Nephron (organoid): ENCODE measurements at regions not wholly inside any gene's neighbourhood (a gene's known extent, or its start where the extent isn't known, plus 50 kb on each side); places are given as distances from the start of the nearest gene placed in this dataset.

Experiments used
- H3K27ac Mint-ChIP-seq, 3 experiments: 2 replicates each; pipeline ENCODE4 v1.8.0; 2020; ENCODE audit warnings: mixed read lengths in 3 of 3, mild to moderate bottlenecking in 2 of 3, moderate library complexity in 1 of 3
- H3K27me3 Mint-ChIP-seq: 2 replicates; pipeline ENCODE4 v1.8.0; 2021; ENCODE audit warnings: low read depth, mild to moderate bottlenecking, moderate library complexity, mixed read lengths
- H3K36me3 Mint-ChIP-seq: 2 replicates; pipeline ENCODE4 v1.8.0; 2020; ENCODE audit warnings: low read depth, mixed read lengths
- H3K4me1 Mint-ChIP-seq: 2 replicates; pipeline ENCODE4 v1.8.0; 2020; ENCODE audit warnings: mixed read lengths
- H3K4me3 Mint-ChIP-seq, 3 experiments: 2 replicates each; pipeline ENCODE4 v1.8.0; 2020; ENCODE audit warnings: mild to moderate bottlenecking in 3 of 3, mixed read lengths in 3 of 3, moderate library complexity in 2 of 3
- H3K9me3 Mint-ChIP-seq: 2 replicates; pipeline ENCODE4 v1.8.0; 2020; ENCODE audit warnings: mixed read lengths
- TF ChIP-seq, protein P1 (sequence below), 3 experiments: fragments of 200-600 bp; sonication (generic); IDR thresholded peaks; one replicate each; pipeline ENCODE4 v1.5.0; 2021; ENCODE audit warnings: antibody characterized with exemption in 3 of 3; ENCODE audit not compliant: unreplicated experiment in 3 of 3

GRCh38 chr5:56681346-56681745 lies 134.0 kb upstream of the MAP3K1 start:
- H3K9me3 Mint-ChIP-seq: peaks cover 4% of the 10 kb centered on the region
- no peaks in the 10 kb centered on the region for H3K36me3 Mint-ChIP-seq
- H3K4me3 Mint-ChIP-seq: no peak overlapping the region
- H3K27me3 Mint-ChIP-seq: no peaks in the 10 kb centered on the region
- peaks cover 10% of the 10 kb centered on the region for H3K4me1 Mint-ChIP-seq
- H3K27ac Mint-ChIP-seq: no peak overlapping the region
- TF ChIP-seq, protein P1, sequence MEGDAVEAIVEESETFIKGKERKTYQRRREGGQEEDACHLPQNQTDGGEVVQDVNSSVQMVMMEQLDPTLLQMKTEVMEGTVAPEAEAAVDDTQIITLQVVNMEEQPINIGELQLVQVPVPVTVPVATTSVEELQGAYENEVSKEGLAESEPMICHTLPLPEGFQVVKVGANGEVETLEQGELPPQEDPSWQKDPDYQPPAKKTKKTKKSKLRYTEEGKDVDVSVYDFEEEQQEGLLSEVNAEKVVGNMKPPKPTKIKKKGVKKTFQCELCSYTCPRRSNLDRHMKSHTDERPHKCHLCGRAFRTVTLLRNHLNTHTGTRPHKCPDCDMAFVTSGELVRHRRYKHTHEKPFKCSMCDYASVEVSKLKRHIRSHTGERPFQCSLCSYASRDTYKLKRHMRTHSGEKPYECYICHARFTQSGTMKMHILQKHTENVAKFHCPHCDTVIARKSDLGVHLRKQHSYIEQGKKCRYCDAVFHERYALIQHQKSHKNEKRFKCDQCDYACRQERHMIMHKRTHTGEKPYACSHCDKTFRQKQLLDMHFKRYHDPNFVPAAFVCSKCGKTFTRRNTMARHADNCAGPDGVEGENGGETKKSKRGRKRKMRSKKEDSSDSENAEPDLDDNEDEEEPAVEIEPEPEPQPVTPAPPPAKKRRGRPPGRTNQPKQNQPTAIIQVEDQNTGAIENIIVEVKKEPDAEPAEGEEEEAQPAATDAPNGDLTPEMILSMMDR (IDR thresholded peaks at IDR 0.05; ENCODE audit: unreplicated experiment in 3 of 3): no peak

DNA sequence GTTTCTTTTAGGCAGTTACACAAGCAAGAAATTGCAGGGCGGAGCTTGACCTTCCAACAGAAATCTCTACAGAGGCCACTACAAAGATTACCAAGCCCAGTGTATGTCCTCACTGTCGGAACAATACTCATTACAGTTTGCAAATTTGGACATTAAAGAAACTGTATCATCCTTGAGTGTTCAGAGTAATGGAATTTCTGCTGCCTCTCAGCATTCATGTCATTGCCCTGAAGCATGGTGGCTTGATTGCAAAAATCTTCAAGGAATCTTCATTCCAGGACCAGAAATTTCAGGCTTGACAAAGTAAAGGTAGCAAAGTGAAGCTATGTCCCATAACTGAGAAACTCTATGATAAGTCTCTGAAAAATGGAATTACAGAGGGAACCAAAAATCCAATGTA lies 134.6 kb upstream of the MAP3K1 start:
- Mint-ChIP-seq H3K27ac (no peak overlapping the region), H3K9me3 (peaks cover 4% of the 10 kb centered on the region)

GRCh38 chr5:56677690-56678305 lies 137.6 kb upstream of the MAP3K1 start:
- Mint-ChIP-seq H3K27ac (peak overlapping the region; percentile 18 to 40 (median 35)), H3K9me3 (peaks cover 4% of the 10 kb centered on the region), H3K27me3 (no peaks in the 10 kb centered on the region), H3K4me3 (no peak overlapping the region), H3K4me1 (peaks cover 5% of the 10 kb centered on the region), H3K36me3 (no peaks in the 10 kb centered on the region)
- TF ChIP-seq, protein P1 (IDR thresholded peaks at IDR 0.05; ENCODE audit: unreplicated experiment in 3 of 3): peak in 1 of 3 experiments; percentile 9

More for the DNA sequence above, 134.6 kb upstream of the MAP3K1 start:
- H3K36me3 Mint-ChIP-seq: no peaks in the 10 kb centered on the region
- H3K4me1 Mint-ChIP-seq: peaks cover 10% of the 10 kb centered on the region
- H3K27me3 Mint-ChIP-seq: no peaks in the 10 kb centered on the region
- TF ChIP-seq, protein P1 (IDR thresholded peaks at IDR 0.05; ENCODE audit: unreplicated experiment in 3 of 3): no peak
- H3K4me3 Mint-ChIP-seq: no peak overlapping the region

DNA sequence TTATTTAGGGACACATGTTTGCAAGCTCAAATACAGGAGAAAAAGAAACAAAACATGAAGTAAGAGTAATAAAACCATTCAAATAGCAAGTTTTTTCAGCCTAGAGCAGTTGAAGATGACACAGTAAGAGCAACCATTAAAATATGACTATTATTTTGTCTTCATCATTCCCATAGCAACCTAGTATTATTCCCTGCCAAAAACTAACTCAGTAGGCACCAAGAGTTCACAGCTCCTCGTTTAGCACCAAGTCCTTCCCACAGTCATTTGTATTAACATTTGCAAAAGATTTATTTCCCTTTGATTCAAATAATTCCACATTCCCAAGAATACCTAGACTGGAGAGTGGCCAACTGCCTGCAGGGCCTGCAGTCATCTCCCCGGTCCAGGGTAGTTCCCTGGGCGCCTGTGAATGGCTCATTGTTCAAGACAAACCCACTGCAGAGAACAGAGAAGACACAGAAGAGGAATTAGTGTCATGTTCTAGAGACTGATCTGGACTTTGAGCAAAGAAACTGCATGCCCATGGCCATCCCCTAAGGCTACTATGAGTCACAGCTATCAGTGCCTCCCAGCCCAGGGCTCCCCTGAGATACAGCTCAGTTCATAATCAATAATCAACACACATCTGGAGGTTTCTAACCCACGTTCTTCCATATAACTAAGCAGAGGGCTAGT lies 139.1 kb upstream of the MAP3K1 start:
- H3K27ac Mint-ChIP-seq: peak overlapping the region in 2 of 3 experiments; percentile 21 to 32
- TF ChIP-seq, protein P1 (IDR thresholded peaks at IDR 0.05; ENCODE audit: unreplicated experiment in 3 of 3): no peak
- no peak overlapping the region for H3K4me3 Mint-ChIP-seq
- H3K9me3 Mint-ChIP-seq: peaks cover 4% of the 10 kb centered on the region
- no peaks in the 10 kb centered on the region for H3K27me3 Mint-ChIP-seq
- H3K4me1 Mint-ChIP-seq: peaks cover 5% of the 10 kb centered on the region
- H3K36me3 Mint-ChIP-seq: no peaks in the 10 kb centered on the region

DNA sequence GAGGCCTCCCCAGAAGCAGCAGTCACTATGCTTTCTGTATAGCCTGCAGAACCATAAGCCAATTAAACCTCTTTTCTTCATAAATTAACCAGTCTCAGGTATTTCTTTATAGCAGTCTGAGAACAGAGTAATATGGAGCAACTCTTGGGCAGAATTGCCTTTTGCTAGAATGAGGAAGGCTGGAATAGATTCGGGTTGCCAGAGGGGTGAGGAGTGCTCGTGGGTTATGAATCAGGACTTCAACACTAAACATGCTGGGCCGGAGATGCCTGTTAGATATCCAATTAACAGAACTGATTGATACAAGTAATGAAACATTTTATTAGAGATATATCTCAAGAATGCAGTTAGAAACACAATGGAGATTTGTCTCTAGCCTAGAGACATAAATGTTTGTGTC lies 140.9 kb upstream of the MAP3K1 start:
- Mint-ChIP-seq H3K27me3 (peaks cover 6% of the 10 kb centered on the region), H3K4me1 (peaks cover 5% of the 10 kb centered on the region), H3K27ac (no peak overlapping the region), H3K36me3 (no peaks in the 10 kb centered on the region), H3K9me3 (peaks cover 4% of the 10 kb centered on the region), H3K4me3 (no peak overlapping the region)
- TF ChIP-seq, protein P1 (IDR thresholded peaks at IDR 0.05; ENCODE audit: unreplicated experiment in 3 of 3): no peak

DNA sequence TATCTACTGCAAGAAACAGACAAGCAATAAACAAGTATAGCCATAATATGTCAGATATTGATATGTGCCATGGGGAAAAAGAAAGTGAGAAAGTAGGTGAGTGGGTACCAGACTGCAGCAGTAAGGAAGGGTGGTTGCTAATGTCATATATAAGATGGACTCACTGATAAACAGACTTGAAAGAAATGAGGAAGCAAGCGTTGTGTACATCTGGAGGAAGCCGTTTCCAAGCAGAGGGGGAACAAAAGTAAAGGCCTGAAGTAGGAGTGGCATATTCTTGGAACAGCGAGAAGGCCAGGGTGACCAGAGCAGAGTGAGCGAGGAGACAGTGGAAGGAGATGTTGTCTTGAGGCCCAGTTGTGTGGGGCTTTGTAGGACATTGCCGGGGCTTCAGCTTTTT lies 142.2 kb upstream of the MAP3K1 start:
- Mint-ChIP-seq H3K4me1 (peaks cover 5% of the 10 kb centered on the region), H3K36me3 (no peaks in the 10 kb centered on the region), H3K9me3 (no peaks in the 10 kb centered on the region), H3K27me3 (peaks cover 8% of the 10 kb centered on the region), H3K4me3 (no peak overlapping the region), H3K27ac (no peak overlapping the region)
- TF ChIP-seq, protein P1 (IDR thresholded peaks at IDR 0.05; ENCODE audit: unreplicated experiment in 3 of 3): no peak
